ENCODE measurements at regions not wholly inside any gene's neighbourhood (a gene's known extent, or its start where the extent isn't known, plus 50 kb on each side); places are given as distances from the start of the nearest gene placed in this dataset.

- 26% methylated on average over 7 of the region's 7 CpGs for WGBS (ENCODE audit: insufficient coverage, low coverage, missing lambda C conversion rate)
- Histone ChIP-seq H2AFZ (ENCODE audit: low read depth, low read length) (no peak overlapping the region), H3K79me2 (ENCODE audit: control insufficient read depth, insufficient read depth, low read length) (no peaks in the 10 kb centered on the region), H4K20me1 (replicated peaks; ENCODE audit: control insufficient read depth, insufficient read depth, low read length) (no peaks in the 10 kb centered on the region), H3K4me2 (ENCODE audit: insufficient read depth, low read length) (no peak overlapping the region), H3K36me3 (ENCODE audit: control insufficient read depth, insufficient read depth, low read length) (no peaks in the 10 kb centered on the region), H3K27me3 (ENCODE audit: control insufficient read depth in 2 of 2, insufficient read depth in 2 of 2, low read length in 2 of 2) (no peaks in the 10 kb centered on the region; a peak in 1 of 5 replicates), H3K9ac (ENCODE audit: insufficient read depth in 1 of 2, low read depth in 2 of 2, low read length in 2 of 2) (no peak overlapping the region), H3K4me1 (replicated peaks in 1 of 2; ENCODE audit: control insufficient read depth in 2 of 2, insufficient read depth in 2 of 2, low read length in 2 of 2) (no peaks in the 10 kb centered on the region), H3K9me3 (replicated peaks; ENCODE audit: control insufficient read depth, insufficient read depth, low read depth, low read length) (no peaks in the 10 kb centered on the region), H3K9me1 (ENCODE audit: control insufficient read depth, insufficient read depth, low read length) (no peaks in the 10 kb centered on the region), H3K27ac (ENCODE audit: extremely low read depth, low read depth, low read length) (no peak overlapping the region), H3K4me3 (no peak overlapping the region)
- POLR2A ChIA-PET: no interaction called here
- ATAC-seq: no peak
- CTCF ChIA-PET (ENCODE audit: low intra/inter-chr PET ratio): no interaction called here
- DNase-seq (ENCODE audit: extremely low read depth in 1 of 4, low spot score in 3 of 4): no peak
- in situ Hi-C loops (cut with MboI) (no loop called here), intact Hi-C loops (cut with micrococcal nuclease) (no loop called here)
- no peak for FAIRE-seq
- TF ChIP-seq ZBTB17 (CRISPR knock-in tag; IDR thresholded peaks at IDR 0.05) (no peak), SAP30 (IDR thresholded peaks at IDR 0.05; ENCODE audit: borderline replicate concordance, insufficient read depth, low read depth, low read length, poor library complexity, severe bottlenecking) (no peak), MEF2A (IDR thresholded peaks at IDR 0.05; ENCODE audit: control insufficient read depth, low read depth, low read length) (no peak), BRD4 (IDR thresholded peaks at IDR 0.05) (no peak)
- TF ChIP-seq, protein P1, sequence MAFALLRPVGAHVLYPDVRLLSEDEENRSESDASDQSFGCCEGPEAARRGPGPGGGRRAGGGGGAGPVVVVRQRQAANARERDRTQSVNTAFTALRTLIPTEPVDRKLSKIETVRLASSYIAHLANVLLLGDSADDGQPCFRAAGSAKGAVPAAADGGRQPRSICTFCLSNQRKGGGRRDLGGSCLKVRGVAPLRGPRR (CRISPR knock-in tag; IDR thresholded peaks at IDR 0.05): no peak
- no TSS peak for BruUV-seq (replicated peaks)
These were observed 62.0 kb upstream of the USP25 start for GRCh38 chr21:15667819-15668218.

- Histone ChIP-seq H3K9me1 (ENCODE audit: control insufficient read depth, insufficient read depth, low read length) (no peaks in the 10 kb centered on the region), H4K20me1 (replicated peaks; ENCODE audit: control insufficient read depth, insufficient read depth, low read length) (no peaks in the 10 kb centered on the region), H3K4me3 (no peak overlapping the region), H3K36me3 (ENCODE audit: control insufficient read depth, insufficient read depth, low read length) (no peaks in the 10 kb centered on the region), H3K27ac (ENCODE audit: extremely low read depth, low read depth, low read length) (no peak overlapping the region), H3K79me2 (ENCODE audit: control insufficient read depth, insufficient read depth, low read length) (no peaks in the 10 kb centered on the region), H3K4me1 (replicated peaks in 1 of 2; ENCODE audit: control insufficient read depth in 2 of 2, insufficient read depth in 2 of 2, low read length in 2 of 2) (no peaks in the 10 kb centered on the region), H3K27me3 (ENCODE audit: control insufficient read depth in 2 of 2, insufficient read depth in 2 of 2, low read length in 2 of 2) (no peaks in the 10 kb centered on the region; a peak in 1 of 5 replicates), H3K9me3 (replicated peaks; ENCODE audit: control insufficient read depth, insufficient read depth, low read depth, low read length) (no peaks in the 10 kb centered on the region), H3K9ac (ENCODE audit: insufficient read depth in 1 of 2, low read depth in 2 of 2, low read length in 2 of 2) (no peak overlapping the region), H2AFZ (ENCODE audit: low read depth, low read length) (no peak overlapping the region), H3K4me2 (ENCODE audit: insufficient read depth, low read length) (no peak overlapping the region)
- no peak for FAIRE-seq
- ChIA-PET POLR2A (interaction anchor here (0.6 to 1.1 kb wide), 3 partner anchors 17 to 1302 kb away, joined by 3 read pairs; no protein-coding TSS in a partner anchor), CTCF (ENCODE audit: low intra/inter-chr PET ratio) (interaction anchor here (0.7 kb wide), 1 partner anchor 1719 kb away, joined by 4 read pairs; no protein-coding TSS in a partner anchor)
- BruUV-seq (replicated peaks): no TSS peak
- 3% methylated on average over 2 of the region's 2 CpGs for WGBS (ENCODE audit: insufficient coverage, low coverage, missing lambda C conversion rate)
- peak; percentile 31; the same call in 1 of the 3 replicates for ATAC-seq
- no peak for DNase-seq (ENCODE audit: extremely low read depth in 1 of 4, low spot score in 3 of 4)
- intact Hi-C loops (cut with micrococcal nuclease): no loop called here
- in situ Hi-C loops (cut with MboI): no loop called here
- no peak for TF ChIP-seq SP1 (CRISPR knock-in tag; IDR thresholded peaks at IDR 0.05)
- no peak for TF ChIP-seq ELF4 (CRISPR knock-in tag; IDR thresholded peaks at IDR 0.05)
- no peak for TF ChIP-seq RBFOX2 (IDR thresholded peaks at IDR 0.05; ENCODE audit: low read depth, low read length)
- TF ChIP-seq NFIX (CRISPR knock-in tag; IDR thresholded peaks at IDR 0.05; ENCODE audit: low read depth): no peak
- no peak for TF ChIP-seq SMAD2 (IDR thresholded peaks at IDR 0.05; ENCODE audit: low read depth, low read length)
- TF ChIP-seq ATF2 (CRISPR knock-in tag; IDR thresholded peaks at IDR 0.05): no peak
- TF ChIP-seq, protein P2, sequence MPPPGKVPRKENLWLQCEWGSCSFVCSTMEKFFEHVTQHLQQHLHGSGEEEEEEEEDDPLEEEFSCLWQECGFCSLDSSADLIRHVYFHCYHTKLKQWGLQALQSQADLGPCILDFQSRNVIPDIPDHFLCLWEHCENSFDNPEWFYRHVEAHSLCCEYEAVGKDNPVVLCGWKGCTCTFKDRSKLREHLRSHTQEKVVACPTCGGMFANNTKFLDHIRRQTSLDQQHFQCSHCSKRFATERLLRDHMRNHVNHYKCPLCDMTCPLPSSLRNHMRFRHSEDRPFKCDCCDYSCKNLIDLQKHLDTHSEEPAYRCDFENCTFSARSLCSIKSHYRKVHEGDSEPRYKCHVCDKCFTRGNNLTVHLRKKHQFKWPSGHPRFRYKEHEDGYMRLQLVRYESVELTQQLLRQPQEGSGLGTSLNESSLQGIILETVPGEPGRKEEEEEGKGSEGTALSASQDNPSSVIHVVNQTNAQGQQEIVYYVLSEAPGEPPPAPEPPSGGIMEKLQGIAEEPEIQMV (tag; conservative IDR thresholded peaks at IDR 0.05; ENCODE audit: low read depth): no peak
- no peak for TF ChIP-seq USF2 (CRISPR knock-in tag; IDR thresholded peaks at IDR 0.05)
These were observed 60.5 kb upstream of the USP25 start for GRCh38 chr21:15669247-15669646.
